AML-193 (cell line): ENCODE measurements at regions not wholly inside any gene's neighbourhood (a gene's known extent, or its start where the extent isn't known, plus 50 kb on each side); places are given as distances from the start of the nearest gene placed in this dataset.
"Not testable (repeated sequence)": the region's sequence is repeated elsewhere in the genome, so short reads cannot be mapped to it uniquely, and the experiment has no call there.

ENCODE experiments used
- DNase-seq, 2 experiments: peaks; one replicate each; lab custom pipeline; 2025; lab: John Stamatoyannopoulos, UW

- no peak for DNase-seq
These were observed 1415.7 kb upstream of the PCDH9 start for GRCh38 chr13:68645814-68646213.

GRCh38 chr13:68644611-68645010 lies 1414.5 kb upstream of the PCDH9 start:
- DNase-seq, result no peak

- DNase-seq, result no peak
These were observed 1406.6 kb upstream of the PCDH9 start for GRCh38 chr13:68636784-68637183.

GRCh38 chr13:68628994-68629393 lies 1398.9 kb upstream of the PCDH9 start:
- DNase-seq, result no peak

GRCh38 chr13:68627379-68627778 lies 1397.2 kb upstream of the PCDH9 start:
- no peak for DNase-seq

- DNase-seq, result no peak
These were observed 1386.6 kb upstream of the PCDH9 start for GRCh38 chr13:68616600-68617222.

GRCh38 chr13:68609661-68610060 lies 1379.5 kb upstream of the PCDH9 start:
- DNase-seq, result no peak

- DNase-seq, result no peak
These were observed 1378.0 kb upstream of the PCDH9 start for GRCh38 chr13:68608147-68608546.

- DNase-seq, result no peak
These were observed 1367.5 kb upstream of the PCDH9 start for GRCh38 chr13:68597641-68598040.

GRCh38 chr13:68588623-68589022 lies 1358.5 kb upstream of the PCDH9 start:
- DNase-seq, result no peak

GRCh38 chr13:68584776-68585175 lies 1354.6 kb upstream of the PCDH9 start:
- no peak for DNase-seq

- no peak for DNase-seq
These were observed 1343.9 kb upstream of the PCDH9 start for GRCh38 chr13:68574053-68574452.

GRCh38 chr13:68551701-68552522 lies 1321.8 kb upstream of the PCDH9 start:
- DNase-seq, result no peak

GRCh38 chr13:68550330-68550729 lies 1320.2 kb upstream of the PCDH9 start:
- DNase-seq, result no peak

- DNase-seq, result no peak
These were observed 1310.1 kb upstream of the PCDH9 start for GRCh38 chr13:68540244-68540643.

- DNase-seq, result no peak
These were observed 1305.2 kb upstream of the PCDH9 start for GRCh38 chr13:68535329-68535728.

- not testable (repeated sequence) for DNase-seq
These were observed 1297.0 kb upstream of the PCDH9 start for GRCh38 chr13:68527167-68527566.

GRCh38 chr13:68523838-68524424 lies 1293.8 kb upstream of the PCDH9 start:
- no peak for DNase-seq

GRCh38 chr13:68522184-68522583 lies 1292.0 kb upstream of the PCDH9 start:
- no peak for DNase-seq

GRCh38 chr13:68509734-68510621 lies 1279.8 kb upstream of the PCDH9 start:
- DNase-seq, result no peak

GRCh38 chr13:68506888-68507551 lies 1276.9 kb upstream of the PCDH9 start:
- DNase-seq, result no peak

GRCh38 chr13:68490594-68490993 lies 1260.5 kb upstream of the PCDH9 start:
- no peak for DNase-seq
